ENCODE measurements at regions not wholly inside any gene's neighbourhood (a gene's known extent, or its start where the extent isn't known, plus 50 kb on each side); places are given as distances from the start of the nearest gene placed in this dataset.

GRCh38 chr14:22382955-22383354 lies 206.1 kb downstream of the DAD1 start:
- no peak for TF ChIP-seq GATA2 (IDR thresholded peaks at IDR 0.05; ENCODE audit: low read depth, low read length)
- TF ChIP-seq GATA3 (IDR thresholded peaks at IDR 0.05; ENCODE audit: low read depth, low read length), result no peak
